OCI-LY3 (cell line): ENCODE measurements at regions not wholly inside any gene's neighbourhood (a gene's known extent, or its start where the extent isn't known, plus 50 kb on each side); places are given as distances from the start of the nearest gene placed in this dataset.

Source experiments
- H2AFZ ChIP-seq: fragments of 200-600, 300-600 bp; shearing (Covaris generic); 2 replicates; pipeline ENCODE4 v1.6.0; 2014; ENCODE audit warnings: antibody characterized with exemption, low read depth, low read length
- H3K27ac ChIP-seq: fragments of 200-600, 300-600 bp; sonication (generic); 2 replicates; pipeline ENCODE4 v1.5.1; 2014; ENCODE audit warnings: mild to moderate bottlenecking, low read length, moderate library complexity, mixed read lengths
- H3K27me3 ChIP-seq: fragments of 200-600, 300-600 bp; sonication (generic); 2 replicates; pipeline ENCODE4 v1.6.1; 2014; ENCODE audit warnings: low read depth, low read length, mixed read lengths
- H3K36me3 ChIP-seq: fragments of 200-600, 300-600 bp; sonication (generic); replicated peaks from 2 replicates; pipeline ENCODE3; 2014; ENCODE audit warnings: low read depth, low read length, mixed read lengths
- H3K4me1 ChIP-seq: fragments of 300-600, 200-600 bp; sonication (generic); 2 replicates; pipeline ENCODE4 v1.6.1; 2014; ENCODE audit warnings: low read length, mixed read lengths
- H3K4me2 ChIP-seq: fragments of 200-600, 300-600 bp; sonication (generic); 2 replicates; pipeline ENCODE4 v1.6.1; 2014; ENCODE audit warnings: low read length, mixed read lengths
- H3K4me3 ChIP-seq: fragments of 300-600, 200-600 bp; sonication (generic); 2 replicates; pipeline ENCODE4 v1.5.1; 2014; ENCODE audit warnings: antibody characterized with exemption, mild to moderate bottlenecking, low read length, moderate library complexity
- H3K79me2 ChIP-seq: fragments of 300-600, 200-600 bp; shearing (Covaris generic); 2 replicates; pipeline ENCODE4 v1.6.1; 2014; ENCODE audit warnings: mild to moderate bottlenecking, low read length, mixed read lengths
- H3K9ac ChIP-seq: fragments of 300-600, 200-600 bp; shearing (Covaris generic); 2 replicates; pipeline ENCODE4 v1.6.0; 2014; ENCODE audit warnings: mild to moderate bottlenecking, low read length, moderate library complexity
- H3K9me3 ChIP-seq: fragments of 200-600, 300-600 bp; shearing (Covaris generic); 2 replicates; pipeline ENCODE4 v1.6.1; 2014; ENCODE audit warnings: low read length, mixed read lengths; ENCODE audit not compliant: insufficient read depth
- H4K20me1 ChIP-seq: fragments of 200-600, 300-600 bp; sonication (generic); 2 replicates; pipeline ENCODE4 v1.6.1; 2016; ENCODE audit warnings: low read length, mixed read lengths; ENCODE audit not compliant: insufficient read depth
- CTCF ChIP-seq: fragments of 200-600, 300-600 bp; sonication (generic); IDR thresholded peaks from 2 replicates; pipeline ENCODE4 v1.5.1; 2014; ENCODE audit warnings: antibody characterized with exemption, low read length, low read depth
- EZH2phosphoT487 ChIP-seq: fragments of 200-600 bp; shearing (Covaris generic); IDR thresholded peaks from 2 replicates; pipeline ENCODE4 v1.6.1; 2018; ENCODE audit warnings: antibody characterized with exemption, mixed run types, low read depth

GRCh38 chr7:19410106-19410505 is 264.9 kb upstream of the FERD3L start:
- Histone ChIP-seq H3K27me3 (no peaks in the 10 kb centered on the region), H3K9me3 (no peaks in the 10 kb centered on the region), H3K36me3 (no peaks in the 10 kb centered on the region), H2AFZ (no peak overlapping the region), H3K9ac (no peak overlapping the region), H3K4me2 (no peak overlapping the region), H4K20me1 (no peaks in the 10 kb centered on the region), H3K79me2 (no peaks in the 10 kb centered on the region), H3K27ac (no peak overlapping the region), H3K4me3 (no peak overlapping the region), H3K4me1 (no peaks in the 10 kb centered on the region)
- no peak for TF ChIP-seq CTCF
- no peak for TF ChIP-seq EZH2phosphoT487

GRCh38 chr7:19408706-19409220 is 263.5 kb upstream of the FERD3L start:
- H3K9ac ChIP-seq, result no peak overlapping the region
- TF ChIP-seq CTCF (no peak), EZH2phosphoT487 (no peak)
- no peak overlapping the region for H2AFZ ChIP-seq
- no peaks in the 10 kb centered on the region for H3K27me3 ChIP-seq
- H4K20me1 ChIP-seq, result no peaks in the 10 kb centered on the region
- H3K9me3 ChIP-seq, result no peaks in the 10 kb centered on the region
- no peak overlapping the region for H3K4me3 ChIP-seq
- no peak overlapping the region for H3K4me2 ChIP-seq
- no peaks in the 10 kb centered on the region for H3K36me3 ChIP-seq
- no peak overlapping the region for H3K27ac ChIP-seq
- no peaks in the 10 kb centered on the region for H3K79me2 ChIP-seq
- H3K4me1 ChIP-seq, result no peaks in the 10 kb centered on the region

- Histone ChIP-seq H2AFZ (no peak overlapping the region), H3K4me2 (no peak overlapping the region), H3K4me1 (no peaks in the 10 kb centered on the region), H3K27ac (no peak overlapping the region), H4K20me1 (no peaks in the 10 kb centered on the region), H3K27me3 (no peaks in the 10 kb centered on the region), H3K4me3 (no peak overlapping the region), H3K79me2 (no peaks in the 10 kb centered on the region), H3K36me3 (no peaks in the 10 kb centered on the region), H3K9ac (no peak overlapping the region), H3K9me3 (no peaks in the 10 kb centered on the region)
- TF ChIP-seq EZH2phosphoT487 (no peak), CTCF (no peak)
Measured at GRCh38 chr7:19407270-19407669, 262.0 kb upstream of the FERD3L start.

GRCh38 chr7:19405541-19405940 is 260.3 kb upstream of the FERD3L start:
- Histone ChIP-seq H3K9ac (no peak overlapping the region), H3K4me3 (no peak overlapping the region), H3K4me1 (no peaks in the 10 kb centered on the region), H4K20me1 (no peaks in the 10 kb centered on the region), H3K4me2 (no peak overlapping the region), H2AFZ (no peak overlapping the region), H3K79me2 (no peaks in the 10 kb centered on the region), H3K27me3 (no peaks in the 10 kb centered on the region), H3K27ac (no peak overlapping the region), H3K36me3 (no peaks in the 10 kb centered on the region), H3K9me3 (no peaks in the 10 kb centered on the region)
- TF ChIP-seq EZH2phosphoT487 (no peak), CTCF (no peak)
